HG03432 (cell line): ENCODE measurements at regions not wholly inside any gene's neighbourhood (a gene's known extent, or its start where the extent isn't known, plus 50 kb on each side); places are given as distances from the start of the nearest gene placed in this dataset.

Experiments used
- ATAC-seq: cut with Tn5 transposase; IDR thresholded peaks from one replicate; pipeline ENCODE4 v1.9.1; 2021; ENCODE audit warnings: mild to moderate bottlenecking, moderate library complexity; ENCODE audit not compliant: unreplicated experiment

DNA sequence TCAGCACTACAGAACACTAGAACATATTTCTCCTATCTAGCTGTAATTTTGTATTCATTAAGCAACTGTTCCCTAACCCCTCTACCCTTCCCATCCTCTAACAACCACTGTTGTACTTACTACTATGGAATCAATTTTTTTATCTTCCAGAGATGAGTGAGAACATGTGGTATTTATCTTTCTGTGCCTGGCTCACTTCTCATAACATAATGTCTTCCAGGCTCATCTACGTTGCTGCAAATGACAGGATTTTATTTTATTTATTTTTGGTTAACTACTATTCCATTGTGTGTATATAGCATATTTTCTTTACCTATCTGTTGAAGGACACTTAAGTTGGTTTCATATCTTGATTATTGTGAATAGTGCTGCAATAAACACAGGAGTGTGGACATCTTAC is 200.9 kb upstream of the CHRM2 start:
- ATAC-seq = no peak

DNA sequence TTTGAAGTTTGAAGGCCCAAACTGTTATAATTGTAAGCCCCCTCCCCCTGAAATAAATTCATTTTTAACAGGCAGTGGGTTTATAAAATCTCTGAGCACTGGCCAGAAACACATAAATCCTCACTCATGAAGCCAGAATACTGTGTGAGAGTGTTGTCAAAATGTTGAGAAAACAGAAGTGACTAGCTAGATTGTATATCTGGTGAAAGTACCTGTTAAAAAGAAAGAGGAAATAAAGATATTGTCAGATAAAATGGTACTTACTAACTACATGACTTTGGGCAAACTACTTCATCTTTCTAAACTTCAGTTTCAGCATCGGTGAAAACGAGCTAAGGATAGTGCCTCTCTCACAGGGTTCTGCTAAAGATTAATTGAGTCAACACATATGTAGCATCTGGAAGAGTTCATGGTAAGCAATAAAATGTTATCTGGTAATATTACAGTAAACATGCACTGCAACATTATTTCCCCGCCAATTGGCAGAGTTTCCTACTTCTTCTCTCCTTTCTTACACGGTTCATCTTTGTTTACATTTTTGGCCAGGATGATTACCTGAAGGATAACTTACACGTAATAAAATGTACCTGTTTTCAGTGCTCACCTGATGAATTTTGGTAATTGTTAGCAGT is 202.5 kb upstream of the CHRM2 start:
- ATAC-seq = no peak

DNA sequence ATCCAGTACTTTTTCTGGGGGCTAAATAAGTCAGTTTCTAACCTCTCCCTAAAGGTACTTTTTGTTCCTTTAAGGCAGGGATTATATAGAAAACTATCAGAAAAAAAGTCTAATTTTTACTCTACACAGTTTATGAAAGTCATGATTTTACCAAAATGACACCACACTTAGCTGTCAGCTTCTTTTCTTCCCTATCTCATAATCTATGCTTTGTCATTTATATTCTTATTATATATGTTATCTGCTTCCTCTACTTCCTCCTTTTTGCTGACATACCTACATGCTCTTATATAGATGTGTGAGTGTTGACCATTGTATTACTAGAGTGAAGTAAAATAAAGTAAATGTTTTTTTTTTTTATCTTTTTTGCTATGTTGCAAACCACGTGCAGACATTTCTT is 203.9 kb upstream of the CHRM2 start:
- no peak for ATAC-seq

DNA sequence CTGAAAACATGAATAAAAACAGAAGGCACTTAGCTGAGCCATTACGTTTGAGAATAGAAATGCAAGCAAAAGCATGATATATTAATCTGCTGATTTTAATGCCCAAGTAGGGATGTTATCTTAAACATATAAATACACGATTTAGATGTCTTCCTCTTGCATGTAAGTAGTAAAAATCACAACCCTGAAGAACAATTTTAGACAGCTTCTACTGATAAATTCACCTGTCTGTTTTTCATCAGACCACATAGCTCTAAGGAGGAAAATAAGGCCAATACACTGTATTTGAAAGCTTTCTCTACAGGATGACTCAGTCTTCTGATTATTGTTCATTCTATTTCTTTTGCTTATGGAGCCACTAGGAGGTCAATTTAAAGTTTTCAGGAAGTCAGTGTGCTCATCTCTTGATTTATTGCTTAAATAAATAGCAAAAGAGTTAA is 210.9 kb upstream of the CHRM2 start:
- no peak for ATAC-seq

DNA sequence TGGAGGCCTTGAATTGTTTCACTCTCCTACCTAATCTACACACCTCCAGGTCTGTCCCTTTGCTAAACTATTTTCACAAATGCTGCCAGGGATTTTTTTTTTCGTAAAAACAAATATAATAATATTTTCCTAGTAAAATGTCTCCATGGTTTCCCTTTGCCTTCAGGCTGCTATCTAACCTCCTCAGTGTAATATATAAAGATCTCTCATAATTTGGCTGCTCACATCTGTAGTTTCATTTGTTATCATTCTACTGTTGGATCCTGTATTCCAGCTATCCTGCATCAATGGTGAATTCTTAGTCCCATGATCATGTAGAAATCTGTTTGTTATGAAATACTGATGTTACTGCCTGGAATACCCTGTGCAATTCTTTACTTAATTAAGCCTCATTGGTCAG is 211.9 kb upstream of the CHRM2 start:
- no peak for ATAC-seq

DNA sequence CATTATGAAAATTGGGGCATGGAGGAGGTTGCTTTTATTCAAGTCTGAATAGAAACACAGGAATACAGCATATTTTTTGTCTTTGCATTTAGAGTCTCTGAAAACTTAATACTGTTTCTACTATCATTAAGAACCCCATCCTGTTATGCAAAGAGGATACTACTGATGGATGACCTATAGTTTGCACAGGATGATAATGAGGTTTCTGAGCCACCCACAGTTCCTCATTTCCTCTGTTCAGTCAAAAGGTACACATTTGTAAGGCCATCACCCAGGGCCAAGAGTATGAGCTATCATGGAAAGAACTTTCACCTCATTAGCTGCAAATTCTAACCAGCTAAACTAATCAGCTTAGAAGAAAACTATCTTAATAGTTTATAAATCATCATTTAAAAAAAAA is 213.0 kb upstream of the CHRM2 start:
- peak; percentile 47 for ATAC-seq

DNA sequence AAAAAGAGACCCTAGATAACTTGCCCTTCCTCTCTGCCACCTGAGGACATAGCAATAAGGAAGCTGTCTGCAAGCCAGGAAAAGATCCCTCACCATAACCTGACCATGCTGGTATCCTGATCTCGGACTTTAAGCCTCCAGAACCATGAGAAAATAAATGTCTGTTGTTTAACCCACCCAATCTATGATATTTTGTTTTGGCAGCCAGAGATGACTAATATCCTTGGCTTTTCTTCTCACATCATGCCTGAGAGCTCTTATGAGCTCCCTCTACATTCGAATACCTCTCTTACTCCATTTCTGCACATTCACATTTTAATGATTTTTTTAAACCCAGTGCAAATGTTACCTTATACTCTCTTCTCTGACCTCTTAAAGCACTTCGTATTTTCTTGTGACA is 214.0 kb upstream of the CHRM2 start:
- no peak for ATAC-seq

DNA sequence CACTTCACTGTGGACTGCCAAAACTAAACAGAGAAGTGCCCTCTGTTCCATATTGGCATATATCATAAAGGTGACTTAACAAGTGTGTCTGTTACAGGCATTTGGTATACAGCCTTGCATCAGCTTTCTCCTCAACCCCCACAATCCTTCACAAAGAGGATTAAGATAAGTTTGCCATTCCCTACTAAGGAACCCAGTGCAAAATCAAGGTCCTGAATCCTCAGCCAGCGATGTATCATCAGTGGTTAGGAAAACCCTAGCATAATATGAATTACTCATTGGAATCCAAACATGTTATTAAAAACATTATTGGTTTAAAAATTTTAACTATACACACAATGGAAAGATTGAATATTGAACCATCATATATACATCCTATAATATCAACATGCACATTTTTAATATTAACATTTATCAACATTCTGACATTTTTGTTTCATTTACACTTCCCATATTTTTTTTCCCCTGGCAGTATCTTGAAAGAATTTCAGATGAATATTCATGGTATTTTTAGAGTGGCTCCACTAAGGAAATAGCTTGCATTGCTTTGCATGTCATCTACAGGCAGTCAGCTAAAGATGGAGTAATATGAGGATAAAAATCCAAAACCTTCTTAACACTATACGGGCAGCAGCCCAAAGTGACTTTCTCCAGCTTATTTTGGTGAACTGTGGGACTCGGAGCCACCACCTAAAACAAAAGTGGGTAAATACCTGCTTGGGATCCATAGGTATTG is 215.6 kb upstream of the CHRM2 start:
- no peak for ATAC-seq

DNA sequence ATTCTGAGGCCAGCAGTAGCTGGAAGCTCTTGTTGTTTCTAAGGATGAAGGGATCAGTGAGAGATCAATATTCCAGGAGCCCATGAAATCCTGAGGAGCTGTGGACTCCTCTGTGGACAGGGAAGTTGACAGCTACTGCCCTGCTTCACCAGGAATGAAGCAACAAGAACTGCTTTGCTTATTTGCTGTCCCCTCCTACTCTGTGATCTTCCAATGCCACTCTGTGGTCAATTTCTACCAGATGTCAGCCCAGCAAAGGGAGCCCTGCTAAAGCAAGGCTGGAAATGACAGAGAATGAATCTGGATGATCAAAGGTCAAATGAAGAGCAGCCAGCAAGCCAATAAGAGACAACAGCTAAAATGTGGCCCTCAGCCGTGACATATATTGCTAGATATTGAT is 227.5 kb upstream of the CHRM2 start:
- ATAC-seq = no peak

DNA sequence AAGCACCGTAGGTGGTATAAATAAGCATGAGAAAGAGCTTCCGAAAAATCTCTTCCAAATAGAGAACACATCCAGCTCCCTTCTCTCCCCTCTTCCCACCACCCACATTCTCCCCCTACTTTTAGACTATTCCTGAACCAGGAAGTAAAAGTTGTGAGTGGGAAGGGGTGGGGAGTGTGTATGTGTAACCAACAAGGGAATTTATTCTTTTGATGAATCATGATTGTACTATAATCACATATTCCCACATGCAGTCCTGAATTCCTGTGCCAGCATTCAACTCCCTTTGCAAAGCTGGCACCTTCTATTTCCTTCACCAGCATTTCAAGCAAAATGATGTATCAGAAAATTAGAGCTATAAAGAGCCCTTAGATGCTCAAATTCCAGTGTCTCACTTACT is 230.6 kb upstream of the CHRM2 start:
- ATAC-seq = no peak

DNA sequence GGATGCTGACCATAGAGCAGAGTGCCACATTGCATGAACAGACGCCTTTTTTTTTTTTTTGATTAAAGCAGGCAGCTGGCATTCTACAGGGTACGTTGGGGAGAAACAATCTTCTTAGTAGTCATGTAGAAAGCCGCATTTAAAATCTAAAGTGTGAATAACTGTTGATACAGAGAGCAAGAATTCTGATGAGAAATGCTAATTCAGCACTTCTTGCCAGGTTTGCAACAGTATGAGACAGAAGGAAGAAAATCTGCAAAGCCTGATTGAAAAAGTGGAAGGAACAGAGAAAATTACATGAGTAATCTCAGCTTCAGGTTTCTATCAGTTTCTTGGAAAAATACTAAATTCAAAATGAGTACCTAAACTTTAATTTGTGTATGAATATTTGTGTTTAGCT is 232.7 kb upstream of the CHRM2 start:
- ATAC-seq = no peak

DNA sequence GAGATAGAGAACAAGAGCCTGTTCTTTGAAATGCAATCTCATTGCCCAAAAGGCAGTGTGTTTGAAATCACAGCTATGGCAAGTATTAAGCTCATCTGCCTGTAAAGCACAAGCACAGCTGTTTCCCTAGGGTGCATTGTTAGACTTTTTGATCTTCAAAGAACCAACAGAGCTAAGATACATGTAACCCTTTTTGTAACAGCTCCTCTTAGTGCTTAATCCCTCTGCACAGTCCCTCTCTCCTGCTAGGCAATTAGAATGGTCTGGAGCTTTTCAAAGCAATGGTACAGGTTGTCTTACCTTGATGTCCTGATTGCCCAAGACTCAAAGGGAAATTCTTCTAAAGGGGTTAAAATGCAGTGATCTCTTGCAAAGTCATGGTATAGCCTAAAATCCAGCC is 249.6 kb upstream of the CHRM2 start:
- no peak for ATAC-seq

DNA sequence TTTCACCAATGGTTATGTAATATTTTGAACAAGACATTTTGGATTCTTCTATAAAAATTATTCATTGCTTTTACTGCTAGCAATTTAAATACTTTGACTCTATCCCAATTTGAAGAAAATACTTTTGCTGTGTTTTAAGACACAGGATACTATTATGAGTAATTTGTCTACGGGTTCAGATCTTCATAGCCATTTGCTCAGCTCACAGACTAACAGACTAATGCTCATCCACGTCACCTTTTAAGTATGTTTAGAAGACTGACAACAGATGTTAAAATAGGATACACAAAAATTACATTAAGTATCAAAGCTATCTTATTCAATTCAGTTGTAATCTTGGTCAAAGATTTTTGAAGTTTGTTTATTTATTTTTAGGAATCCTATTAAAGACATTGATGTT is 251.3 kb upstream of the CHRM2 start:
- ATAC-seq = no peak

DNA sequence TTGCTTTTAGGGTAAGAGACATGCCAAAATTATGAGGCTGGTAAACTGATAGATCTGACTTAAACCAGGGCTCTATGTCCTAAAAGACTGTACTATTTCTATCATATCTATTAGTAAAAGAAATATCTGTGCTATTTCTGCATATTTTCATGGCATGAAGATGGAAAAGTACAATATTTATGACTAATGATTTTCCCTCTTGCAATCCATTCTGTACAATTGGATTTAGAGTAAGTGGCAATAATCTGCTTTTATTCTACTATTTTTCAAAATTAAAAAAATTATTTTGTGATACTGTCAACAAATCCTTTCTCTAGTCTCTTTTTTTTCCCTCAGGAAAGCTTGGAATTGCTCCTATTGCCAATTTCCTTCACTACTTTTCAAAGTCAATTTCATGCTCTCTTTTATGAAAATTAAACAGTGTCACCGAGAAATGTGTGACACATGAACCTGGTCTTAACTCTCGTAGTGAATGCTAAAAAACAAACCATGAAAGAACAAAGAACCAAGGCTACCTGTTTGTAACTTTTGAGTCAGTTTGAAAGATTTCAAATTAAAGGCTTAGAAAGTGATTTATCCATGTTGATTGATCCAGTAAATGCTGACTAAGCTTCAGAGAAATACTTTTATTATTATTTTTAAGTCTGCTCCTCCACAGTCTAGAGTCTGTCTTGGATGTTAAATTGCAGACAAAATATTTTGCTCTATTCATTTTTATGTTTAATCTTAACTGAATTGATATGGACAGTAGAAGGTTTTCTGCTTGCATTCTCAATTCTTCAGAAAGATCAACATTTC is 262.7 kb upstream of the CHRM2 start:
- no peak for ATAC-seq

DNA sequence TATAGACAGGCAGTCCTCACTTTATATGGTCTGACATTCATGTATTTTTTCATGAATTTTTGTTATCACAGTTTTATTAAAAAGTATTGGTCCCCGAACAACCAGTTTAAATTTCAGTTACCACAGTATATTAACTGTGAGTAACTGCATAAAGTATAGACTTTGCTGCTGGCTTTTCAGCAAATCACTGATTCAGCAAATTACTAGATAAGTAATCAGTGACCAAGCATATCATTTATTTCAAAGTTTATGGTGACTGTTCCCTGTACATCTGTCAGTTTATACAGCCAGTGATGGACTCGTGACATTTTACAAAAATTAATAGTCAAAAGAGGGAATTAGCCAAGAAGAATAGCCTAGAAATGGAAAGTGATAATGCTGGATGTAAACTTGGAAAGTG is 266.7 kb upstream of the CHRM2 start:
- ATAC-seq = no peak

DNA sequence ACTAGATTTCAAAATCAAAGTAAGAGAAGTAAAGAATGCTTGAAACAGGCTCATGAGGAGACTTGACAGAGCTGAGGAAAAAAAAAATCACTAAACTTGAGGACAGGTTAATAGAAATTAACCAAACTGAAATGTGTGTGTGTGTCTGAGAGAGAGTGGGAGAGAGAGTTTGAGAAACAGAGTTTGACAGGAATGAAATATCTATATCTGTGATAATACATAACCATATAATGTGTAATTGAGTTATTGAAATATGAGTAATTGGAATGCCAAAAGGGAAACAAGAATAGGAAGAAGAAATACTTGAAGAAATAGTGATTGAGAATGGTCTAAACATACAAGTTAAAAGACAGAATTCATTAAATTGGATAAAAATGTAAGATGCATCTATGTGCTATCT is 268.0 kb upstream of the CHRM2 start:
- ATAC-seq = no peak

DNA sequence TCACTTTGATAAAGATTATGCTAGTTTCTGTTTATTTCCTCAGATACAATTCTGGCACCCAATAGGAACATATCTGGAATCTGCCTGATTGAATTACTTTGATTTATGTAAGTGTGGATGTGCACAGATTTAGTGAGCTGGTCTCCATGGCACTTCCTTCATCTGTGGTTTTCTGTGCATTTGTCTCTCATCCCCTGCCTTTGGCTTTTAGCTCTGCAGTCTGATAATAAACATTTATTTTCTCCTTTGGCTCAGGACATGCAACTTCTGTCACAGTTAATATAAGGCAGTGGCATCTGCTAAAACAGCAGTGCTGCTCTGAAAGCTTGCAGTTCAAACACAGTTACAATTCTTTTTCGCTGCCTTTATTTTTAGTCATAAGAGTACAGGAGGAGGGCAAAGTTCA is 273.7 kb upstream of the CHRM2 start:
- ATAC-seq = no peak

DNA sequence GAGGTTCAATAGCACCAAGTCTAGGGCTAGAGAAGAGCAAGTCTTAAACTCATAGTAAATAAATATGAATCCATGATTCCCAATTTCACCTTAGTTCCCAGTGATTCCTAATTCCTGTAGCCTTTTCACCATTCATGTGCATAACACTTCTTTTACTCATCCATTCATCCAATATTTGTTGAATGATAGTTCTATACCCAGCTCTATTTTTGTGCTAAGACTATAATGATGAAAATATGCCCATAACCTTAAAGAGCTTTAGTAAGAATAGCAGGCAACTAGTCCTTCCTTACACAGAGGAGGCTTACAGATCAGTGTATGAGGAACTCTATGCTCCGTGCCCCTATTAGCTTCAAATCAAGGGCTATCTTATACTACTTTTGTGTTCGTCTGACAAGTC is 280.2 kb upstream of the CHRM2 start:
- no peak for ATAC-seq

DNA sequence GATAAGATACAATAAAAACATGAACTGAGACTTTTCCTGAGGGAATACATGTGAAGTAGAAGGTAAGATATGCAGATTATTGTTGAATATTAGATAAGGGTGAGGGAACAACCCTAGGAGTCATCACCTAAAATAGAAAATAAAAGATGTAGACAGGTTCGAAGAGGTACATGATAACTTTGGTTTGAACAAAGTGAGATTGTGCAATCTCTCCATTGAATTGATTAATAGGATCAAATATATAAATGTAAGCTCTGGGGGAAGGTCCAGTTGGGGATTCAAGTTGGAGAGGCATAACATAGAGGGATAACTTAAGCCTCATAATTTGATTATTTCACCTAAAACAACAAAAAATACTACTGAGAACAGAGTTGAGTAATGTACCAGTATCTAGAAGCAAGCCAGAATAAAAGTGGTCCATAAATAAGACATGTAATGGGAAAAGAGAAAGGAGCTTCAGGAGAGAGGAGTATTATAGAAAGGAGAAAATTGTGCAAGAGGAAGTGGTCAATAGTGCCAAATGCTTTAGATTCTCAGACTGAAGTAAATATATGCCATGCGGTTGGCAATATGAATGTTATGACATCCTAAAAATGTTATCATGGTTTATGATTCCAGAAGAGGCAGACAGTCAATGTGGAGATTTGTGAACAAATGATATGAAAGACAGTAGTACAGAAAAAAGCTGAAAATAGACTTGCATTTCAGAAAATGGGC is 282.3 kb upstream of the CHRM2 start:
- ATAC-seq = no peak

DNA sequence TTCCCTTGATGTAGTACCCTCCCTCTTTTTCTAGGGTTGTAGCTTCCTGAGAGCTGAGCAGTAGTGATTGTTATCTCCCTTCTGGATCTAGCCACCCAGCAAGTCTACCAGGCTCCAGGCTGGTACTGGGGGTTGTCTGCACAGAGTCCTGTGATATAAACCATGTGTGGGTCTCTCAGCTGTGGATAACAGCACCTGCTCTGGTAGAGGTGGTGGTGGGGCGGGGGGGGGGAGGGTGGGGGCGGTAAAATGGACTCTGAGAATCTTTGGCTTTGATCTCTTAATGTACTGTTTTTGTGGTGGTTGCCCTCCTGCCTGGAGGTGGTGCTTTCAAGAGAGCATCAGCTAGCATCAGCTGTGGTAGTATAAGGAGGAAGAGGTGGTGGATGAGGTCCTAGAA is 302.0 kb upstream of the CHRM2 start:
- ATAC-seq = no peak

DNA sequence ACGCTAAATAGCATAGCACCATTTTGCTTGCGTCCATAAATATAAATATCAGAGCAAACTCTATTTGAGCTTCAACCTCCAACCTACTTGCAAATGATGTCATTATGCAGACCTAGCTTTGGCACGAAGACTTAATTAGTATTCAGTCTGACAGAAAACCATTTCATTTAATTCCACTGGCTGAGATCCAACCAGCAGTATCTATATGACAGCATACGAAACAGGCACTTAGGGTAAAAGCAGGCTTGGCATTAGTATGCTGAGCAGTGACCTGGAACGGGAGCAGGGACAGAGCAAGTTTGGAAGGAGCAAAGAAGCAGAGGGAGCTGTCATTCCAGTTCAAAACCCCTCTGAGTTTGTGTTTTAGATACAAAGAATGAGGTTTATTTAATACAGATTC is 312.5 kb upstream of the CHRM2 start:
- no peak for ATAC-seq
